K562 (cell line): ENCODE measurements at regions not wholly inside any gene's neighbourhood (a gene's known extent, or its start where the extent isn't known, plus 50 kb on each side); places are given as distances from the start of the nearest gene placed in this dataset.

Source experiments
- ATAC-seq: fragments of 200-7000 bp; cut with Tn5 transposase; 3 replicates; pipeline ENCODE4 v1.9.1; 2020; ENCODE audit warnings: moderate library complexity
- BruUV-seq: library from RNA; stranded (reverse); fragments of 400-500 nt; replicated peaks from 2 replicates; lab custom pipeline; 2021; lab: Mats Ljungman, UMichigan
- CTCF ChIA-PET: fragments of 300-600 bp; formaldehyde crosslinking; extraction: SDS; loops from one replicate; lab custom pipeline; 2021; ENCODE audit warnings: low intra/inter-chr PET ratio; lab: Yijun Ruan, JAX
- POLR2A ChIA-PET: fragments of 300-600, 350-650 bp; sonication (Branson Sonifier 250); formaldehyde crosslinking; extraction: SDS; loops from one replicate; lab custom pipeline; 2021; ENCODE audit warnings: antibody characterized with exemption, inconsistent platforms; lab: Yijun Ruan, JAX
- DNase-seq, 4 experiments: peaks; one replicate each; pipeline versions ENCODE4 v3.0.0 to v3.0.0-alpha.2; 2011 to 2018; ENCODE audit warnings: low spot score in 3 of 4, mixed read lengths in 3 of 4; ENCODE audit errors: extremely low read depth in 1 of 4
- FAIRE-seq: peaks from 2 replicates; lab custom pipeline; 2011; peaks lifted over from hg19 to GRCh38; lab: Jason Lieb, UNC
- H2AFZ ChIP-seq: 2 replicates; pipeline ENCODE4 v1.6.0; 2011; ENCODE audit warnings: low read depth, low read length, control low read depth, inconsistent platforms
- H3K27ac ChIP-seq: fragments of 200-600 bp; 3 replicates; pipeline ENCODE4 v1.8.0; 2011; ENCODE audit warnings: low read depth, mild to moderate bottlenecking, control low read depth, inconsistent platforms, low read length, moderate library complexity, mixed read lengths; ENCODE audit errors: extremely low read depth
- H3K27me3 ChIP-seq, 2 experiments: fragments of 300-600 bp in 1 of 2; 2 replicates in 1 of 2; 3 replicates in 1 of 2; pipeline versions ENCODE4 v1.6.0 to v1.8.0; 2011; ENCODE audit warnings: inconsistent platforms in 2 of 2, low read length in 2 of 2, mild to moderate bottlenecking in 1 of 2, mixed read lengths in 1 of 2, moderate library complexity in 1 of 2; ENCODE audit not compliant: control insufficient read depth in 2 of 2, insufficient read depth in 2 of 2
- H3K36me3 ChIP-seq: fragments of 300-600 bp; 3 replicates; pipeline ENCODE4 v1.8.0; 2011; ENCODE audit warnings: mild to moderate bottlenecking, low read length, inconsistent platforms; ENCODE audit not compliant: control insufficient read depth, insufficient read depth
- H3K4me1 ChIP-seq, 2 experiments: fragments of 200-600 bp in 1 of 2; replicated peaks in 1 of 2; 2 replicates in 1 of 2; 3 replicates in 1 of 2; pipeline versions ENCODE4 v1.5.1 to v1.8.0; 2011; ENCODE audit warnings: inconsistent platforms in 2 of 2, low read length in 2 of 2, mild to moderate bottlenecking in 1 of 2, mixed read lengths in 1 of 2, moderate library complexity in 1 of 2; ENCODE audit not compliant: control insufficient read depth in 2 of 2, insufficient read depth in 2 of 2
- H3K4me2 ChIP-seq: 2 replicates; pipeline ENCODE4 v1.6.1; 2011; ENCODE audit warnings: low read length, control low read depth, inconsistent platforms, mixed read lengths; ENCODE audit not compliant: insufficient read depth
- H3K4me3 ChIP-seq: fragments of 200-600 bp; sonication (generic), shearing (Covaris generic); 2 replicates; pipeline ENCODE4 v1.5.1; 2016; ENCODE audit warnings: control low read depth, inconsistent platforms
- H3K79me2 ChIP-seq: fragments of 200-600 bp; 3 replicates; pipeline ENCODE4 v1.8.0; 2011; ENCODE audit warnings: low read length, inconsistent platforms; ENCODE audit not compliant: control insufficient read depth, insufficient read depth
- H3K9ac ChIP-seq, 2 experiments: 2 replicates each; pipeline versions ENCODE4 v1.6.0 to v1.6.1; 2011; ENCODE audit warnings: low read depth in 2 of 2, low read length in 2 of 2, control low read depth in 1 of 2, inconsistent platforms in 1 of 2, mild to moderate bottlenecking in 1 of 2, mixed read lengths in 1 of 2; ENCODE audit not compliant: insufficient read depth in 1 of 2
- H3K9me1 ChIP-seq: one replicate; pipeline ENCODE4 v1.6.0; 2011; ENCODE audit warnings: inconsistent platforms, mild to moderate bottlenecking, low read length, moderate library complexity; ENCODE audit not compliant: control insufficient read depth, insufficient read depth
- H3K9me3 ChIP-seq: replicated peaks from 2 replicates; pipeline ENCODE4 v1.5.1; 2011; ENCODE audit warnings: low read depth, low read length, inconsistent platforms; ENCODE audit not compliant: control insufficient read depth, insufficient read depth
- H4K20me1 ChIP-seq: replicated peaks from 2 replicates; pipeline ENCODE4 v1.6.1; 2011; ENCODE audit warnings: low read length, inconsistent platforms, mixed read lengths; ENCODE audit not compliant: control insufficient read depth, insufficient read depth
- ETV5 ChIP-seq: sonication (generic); formaldehyde crosslinking; IDR thresholded peaks from 2 replicates; pipeline ENCODE4 v1.4.0; 2020; ENCODE audit warnings: low read depth, mild to moderate bottlenecking, missing genetic modification reagents
- HDAC8 ChIP-seq: fragments of 450-650 bp; IDR thresholded peaks from 2 replicates; pipeline ENCODE4 v1.6.1; 2016; ENCODE audit warnings: mild to moderate bottlenecking, missing genetic modification characterization, moderate library complexity, missing compliant biosample characterization
- KDM4B ChIP-seq, 2 experiments: fragments of 450-650 bp in 1 of 2; sonication (generic) in 1 of 2; IDR thresholded peaks; 2 replicates each; pipeline ENCODE4 v1.6.1; 2016 to 2017; ENCODE audit warnings: borderline replicate concordance in 2 of 2, antibody characterized with exemption in 1 of 2, low read depth in 1 of 2, mild to moderate bottlenecking in 1 of 2
- NFRKB ChIP-seq: fragments of 450-650 bp; IDR thresholded peaks from 2 replicates; pipeline ENCODE4 v1.6.1; 2016; ENCODE audit warnings: low read depth
- PPARD ChIP-seq: fragments of 250-450 bp; sonication (Bioruptor Pico); IDR thresholded peaks from 2 replicates; pipeline ENCODE4 v1.8.0; 2022; ENCODE audit warnings: inconsistent platforms, mild to moderate bottlenecking, moderate library complexity
- RFX7 ChIP-seq: fragments of 250-450 bp; sonication (Bioruptor Pico); IDR thresholded peaks from 2 replicates; pipeline ENCODE4 v1.5.1; 2021; ENCODE audit warnings: mild to moderate bottlenecking
- SIN3B ChIP-seq: fragments of 450-650 bp; IDR thresholded peaks from 2 replicates; pipeline ENCODE4 v1.6.1; 2017; ENCODE audit warnings: low read depth, mild to moderate bottlenecking, moderate library complexity
- TRIM28 ChIP-seq: fragments of 450-650 bp; IDR thresholded peaks from 2 replicates; pipeline ENCODE4 v1.6.1; 2017
- ZNF316 ChIP-seq: fragments of 450-650 bp; IDR thresholded peaks from 2 replicates; pipeline ENCODE4 v1.6.1; 2016
- WGBS: fragments of 100-300 bp; shearing (Covaris generic); methylation state at CpG from one replicate; pipeline ENCODE4 v1.1.6; 2016; ENCODE audit warnings: low coverage, mixed read lengths; ENCODE audit not compliant: insufficient coverage; ENCODE audit errors: missing lambda C conversion rate; 5-methylcytosine and 5-hydroxymethylcytosine counted together
- in situ Hi-C: fragments of 300-500 bp; cut with MboI; formaldehyde crosslinking; loops from 4 replicates; pipeline ENCODE4 v1.15.0; 2018; ENCODE audit warnings: inconsistent platforms, mixed read lengths
- intact Hi-C: fragments of 100-400 bp; cut with micrococcal nuclease; formaldehyde crosslinking; loops from 2 replicates; pipeline ENCODE4 v1.14.2; 2022
- TF ChIP-seq, protein P1 (sequence below): fragments of 150-350 bp; conservative IDR thresholded peaks from 2 replicates; pipeline ENCODE4 v1.6.1; 2014; ENCODE audit warnings: low read length
- TF ChIP-seq, protein P2 (sequence below): IDR thresholded peaks from 2 replicates; pipeline ENCODE4 v1.6.1; 2016; ENCODE audit warnings: missing genetic modification characterization, missing compliant biosample characterization
- TF ChIP-seq, protein P3 (sequence below), 2 experiments: fragments of 450-650 bp; IDR thresholded peaks; 2 replicates each; pipeline ENCODE4 v1.6.1; 2018; ENCODE audit warnings: mild to moderate bottlenecking in 2 of 2, low read depth in 1 of 2; ENCODE audit not compliant: partially characterized antibody in 2 of 2

DNA sequence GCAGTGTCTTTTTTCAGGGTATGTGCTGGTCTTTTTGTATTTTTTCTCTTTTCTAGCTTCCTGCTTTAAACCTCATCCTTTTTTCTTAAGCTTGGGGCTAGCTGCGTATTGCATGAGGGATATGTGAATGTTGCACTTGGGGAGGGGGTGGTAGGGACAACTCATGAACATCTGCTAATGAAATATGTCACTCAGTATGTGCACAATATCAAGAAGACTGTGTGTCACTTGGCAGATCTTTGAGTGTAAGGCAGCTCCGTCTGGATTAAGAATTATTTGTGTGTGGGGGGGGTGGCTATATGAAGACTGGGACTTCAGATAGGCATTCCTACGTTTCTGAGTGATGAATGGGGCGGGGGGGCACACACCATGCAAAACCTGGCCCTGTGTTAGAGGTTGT lies 170.4 kb upstream of the CACNA1E start:
- Histone ChIP-seq H4K20me1 (no peaks in the 10 kb centered on the region), H3K9me3 (no peaks in the 10 kb centered on the region), H3K27ac (no peak overlapping the region), H3K79me2 (no peaks in the 10 kb centered on the region), H3K27me3 (peaks cover 7 to 12% of the 10 kb centered on the region in 2 experiments), H3K4me2 (no peak overlapping the region), H3K9ac (no peak overlapping the region), H3K9me1 (no peaks in the 10 kb centered on the region), H3K36me3 (no peaks in the 10 kb centered on the region), H2AFZ (no peak overlapping the region), H3K4me3 (no peak overlapping the region), H3K4me1 (no peaks in the 10 kb centered on the region; a peak in 1 of 5 replicates)
- ChIA-PET POLR2A (interaction anchor here (1.2 kb wide), 1 partner anchor 14 kb away, joined by 3 read pairs; no protein-coding TSS in a partner anchor), CTCF (no interaction called here)
- no peak for FAIRE-seq
- in situ Hi-C loops (no loop called here), intact Hi-C loops (no loop called here)
- no TSS peak for BruUV-seq
- WGBS: 1% methylated on average over 4 of the region's 4 CpGs
- DNase-seq: no peak
- ATAC-seq: no peak
- TF ChIP-seq NFRKB: no peak
- no peak for TF ChIP-seq SIN3B
- TF ChIP-seq PPARD: no peak
- TF ChIP-seq HDAC8 (tag): no peak
- TF ChIP-seq ETV5 (CRISPR knock-in tag): no peak
- no peak for TF ChIP-seq ZNF316
- no peak for TF ChIP-seq TRIM28
- TF ChIP-seq, protein P1, sequence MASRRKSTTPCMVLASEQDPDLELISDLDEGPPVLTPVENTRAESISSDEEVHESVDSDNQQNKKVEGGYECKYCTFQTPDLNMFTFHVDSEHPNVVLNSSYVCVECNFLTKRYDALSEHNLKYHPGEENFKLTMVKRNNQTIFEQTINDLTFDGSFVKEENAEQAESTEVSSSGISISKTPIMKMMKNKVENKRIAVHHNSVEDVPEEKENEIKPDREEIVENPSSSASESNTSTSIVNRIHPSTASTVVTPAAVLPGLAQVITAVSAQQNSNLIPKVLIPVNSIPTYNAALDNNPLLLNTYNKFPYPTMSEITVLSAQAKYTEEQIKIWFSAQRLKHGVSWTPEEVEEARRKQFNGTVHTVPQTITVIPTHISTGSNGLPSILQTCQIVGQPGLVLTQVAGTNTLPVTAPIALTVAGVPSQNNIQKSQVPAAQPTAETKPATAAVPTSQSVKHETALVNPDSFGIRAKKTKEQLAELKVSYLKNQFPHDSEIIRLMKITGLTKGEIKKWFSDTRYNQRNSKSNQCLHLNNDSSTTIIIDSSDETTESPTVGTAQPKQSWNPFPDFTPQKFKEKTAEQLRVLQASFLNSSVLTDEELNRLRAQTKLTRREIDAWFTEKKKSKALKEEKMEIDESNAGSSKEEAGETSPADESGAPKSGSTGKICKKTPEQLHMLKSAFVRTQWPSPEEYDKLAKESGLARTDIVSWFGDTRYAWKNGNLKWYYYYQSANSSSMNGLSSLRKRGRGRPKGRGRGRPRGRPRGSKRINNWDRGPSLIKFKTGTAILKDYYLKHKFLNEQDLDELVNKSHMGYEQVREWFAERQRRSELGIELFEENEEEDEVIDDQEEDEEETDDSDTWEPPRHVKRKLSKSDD: no peak
- TF ChIP-seq KDM4B (IDR thresholded peaks at IDR 0.05; ENCODE audit: borderline replicate concordance in 2 of 2, low read depth in 1 of 2): no peak
- TF ChIP-seq, protein P2, sequence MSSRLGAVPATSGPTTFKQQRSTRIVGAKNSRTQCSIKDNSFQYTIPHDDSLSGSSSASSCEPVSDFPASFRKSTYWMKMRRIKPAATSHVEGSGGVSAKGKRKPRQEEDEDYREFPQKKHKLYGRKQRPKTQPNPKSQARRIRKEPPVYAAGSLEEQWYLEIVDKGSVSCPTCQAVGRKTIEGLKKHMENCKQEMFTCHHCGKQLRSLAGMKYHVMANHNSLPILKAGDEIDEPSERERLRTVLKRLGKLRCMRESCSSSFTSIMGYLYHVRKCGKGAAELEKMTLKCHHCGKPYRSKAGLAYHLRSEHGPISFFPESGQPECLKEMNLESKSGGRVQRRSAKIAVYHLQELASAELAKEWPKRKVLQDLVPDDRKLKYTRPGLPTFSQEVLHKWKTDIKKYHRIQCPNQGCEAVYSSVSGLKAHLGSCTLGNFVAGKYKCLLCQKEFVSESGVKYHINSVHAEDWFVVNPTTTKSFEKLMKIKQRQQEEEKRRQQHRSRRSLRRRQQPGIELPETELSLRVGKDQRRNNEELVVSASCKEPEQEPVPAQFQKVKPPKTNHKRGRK (tag): no peak
- TF ChIP-seq RFX7 (CRISPR knock-in tag): no peak
- TF ChIP-seq, protein P3, sequence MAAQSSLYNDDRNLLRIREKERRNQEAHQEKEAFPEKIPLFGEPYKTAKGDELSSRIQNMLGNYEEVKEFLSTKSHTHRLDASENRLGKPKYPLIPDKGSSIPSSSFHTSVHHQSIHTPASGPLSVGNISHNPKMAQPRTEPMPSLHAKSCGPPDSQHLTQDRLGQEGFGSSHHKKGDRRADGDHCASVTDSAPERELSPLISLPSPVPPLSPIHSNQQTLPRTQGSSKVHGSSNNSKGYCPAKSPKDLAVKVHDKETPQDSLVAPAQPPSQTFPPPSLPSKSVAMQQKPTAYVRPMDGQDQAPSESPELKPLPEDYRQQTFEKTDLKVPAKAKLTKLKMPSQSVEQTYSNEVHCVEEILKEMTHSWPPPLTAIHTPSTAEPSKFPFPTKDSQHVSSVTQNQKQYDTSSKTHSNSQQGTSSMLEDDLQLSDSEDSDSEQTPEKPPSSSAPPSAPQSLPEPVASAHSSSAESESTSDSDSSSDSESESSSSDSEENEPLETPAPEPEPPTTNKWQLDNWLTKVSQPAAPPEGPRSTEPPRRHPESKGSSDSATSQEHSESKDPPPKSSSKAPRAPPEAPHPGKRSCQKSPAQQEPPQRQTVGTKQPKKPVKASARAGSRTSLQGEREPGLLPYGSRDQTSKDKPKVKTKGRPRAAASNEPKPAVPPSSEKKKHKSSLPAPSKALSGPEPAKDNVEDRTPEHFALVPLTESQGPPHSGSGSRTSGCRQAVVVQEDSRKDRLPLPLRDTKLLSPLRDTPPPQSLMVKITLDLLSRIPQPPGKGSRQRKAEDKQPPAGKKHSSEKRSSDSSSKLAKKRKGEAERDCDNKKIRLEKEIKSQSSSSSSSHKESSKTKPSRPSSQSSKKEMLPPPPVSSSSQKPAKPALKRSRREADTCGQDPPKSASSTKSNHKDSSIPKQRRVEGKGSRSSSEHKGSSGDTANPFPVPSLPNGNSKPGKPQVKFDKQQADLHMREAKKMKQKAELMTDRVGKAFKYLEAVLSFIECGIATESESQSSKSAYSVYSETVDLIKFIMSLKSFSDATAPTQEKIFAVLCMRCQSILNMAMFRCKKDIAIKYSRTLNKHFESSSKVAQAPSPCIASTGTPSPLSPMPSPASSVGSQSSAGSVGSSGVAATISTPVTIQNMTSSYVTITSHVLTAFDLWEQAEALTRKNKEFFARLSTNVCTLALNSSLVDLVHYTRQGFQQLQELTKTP (IDR thresholded peaks at IDR 0.05; ENCODE audit: low read depth in 1 of 2, partially characterized antibody in 2 of 2): no peak
